OCI-LY7 (cell line): ENCODE measurements at regions not wholly inside any gene's neighbourhood (a gene's known extent, or its start where the extent isn't known, plus 50 kb on each side); places are given as distances from the start of the nearest gene placed in this dataset.

Experiments used
- EZH2phosphoT487 ChIP-seq: fragments of 200-600 bp; sonication (generic); IDR thresholded peaks from 2 replicates; pipeline ENCODE4 v1.6.1; 2018; ENCODE audit warnings: low read depth, borderline replicate concordance, mild to moderate bottlenecking, mixed run types, antibody characterized with exemption, low read length, moderate library complexity, mixed read lengths
- TF ChIP-seq, protein P1 (sequence below): fragments of 200-600 bp; sonication (generic); conservative IDR thresholded peaks from 2 replicates; pipeline ENCODE4 v1.5.1; 2014; ENCODE audit warnings: mild to moderate bottlenecking, antibody characterized with exemption, low read length, moderate library complexity, mixed read lengths

GRCh38 chr10:128429835-128430513 is 303.8 kb upstream of the MKI67 start:
- TF ChIP-seq, protein P1, sequence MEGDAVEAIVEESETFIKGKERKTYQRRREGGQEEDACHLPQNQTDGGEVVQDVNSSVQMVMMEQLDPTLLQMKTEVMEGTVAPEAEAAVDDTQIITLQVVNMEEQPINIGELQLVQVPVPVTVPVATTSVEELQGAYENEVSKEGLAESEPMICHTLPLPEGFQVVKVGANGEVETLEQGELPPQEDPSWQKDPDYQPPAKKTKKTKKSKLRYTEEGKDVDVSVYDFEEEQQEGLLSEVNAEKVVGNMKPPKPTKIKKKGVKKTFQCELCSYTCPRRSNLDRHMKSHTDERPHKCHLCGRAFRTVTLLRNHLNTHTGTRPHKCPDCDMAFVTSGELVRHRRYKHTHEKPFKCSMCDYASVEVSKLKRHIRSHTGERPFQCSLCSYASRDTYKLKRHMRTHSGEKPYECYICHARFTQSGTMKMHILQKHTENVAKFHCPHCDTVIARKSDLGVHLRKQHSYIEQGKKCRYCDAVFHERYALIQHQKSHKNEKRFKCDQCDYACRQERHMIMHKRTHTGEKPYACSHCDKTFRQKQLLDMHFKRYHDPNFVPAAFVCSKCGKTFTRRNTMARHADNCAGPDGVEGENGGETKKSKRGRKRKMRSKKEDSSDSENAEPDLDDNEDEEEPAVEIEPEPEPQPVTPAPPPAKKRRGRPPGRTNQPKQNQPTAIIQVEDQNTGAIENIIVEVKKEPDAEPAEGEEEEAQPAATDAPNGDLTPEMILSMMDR = no peak
- no peak for TF ChIP-seq EZH2phosphoT487
